Muscle layer of colon (tissue), 2 donors: ENCODE measurements at regions not wholly inside any gene's neighbourhood (a gene's known extent, or its start where the extent isn't known, plus 50 kb on each side); places are given as distances from the start of the nearest gene placed in this dataset.
"Not testable (repeated sequence)": the region's sequence is repeated elsewhere in the genome, so short reads cannot be mapped to it uniquely, and the experiment has no call there.

Experiments
- H3K27ac ChIP-seq: one replicate; pipeline ENCODE4 v1.7.0; 2013; ENCODE audit warnings: low read depth, mild to moderate bottlenecking, low read length, moderate library complexity
- H3K27me3 ChIP-seq, 2 donors: one replicate each; pipeline ENCODE4 v1.7.0; 2013; ENCODE audit warnings: low read length in 2 of 2, mild to moderate bottlenecking in 2 of 2; ENCODE audit not compliant: insufficient read depth in 2 of 2, control insufficient read depth in 1 of 2
- H3K36me3 ChIP-seq: one replicate; pipeline ENCODE4 v1.7.0; 2013; ENCODE audit warnings: mild to moderate bottlenecking, low read length; ENCODE audit not compliant: insufficient read depth
- H3K4me1 ChIP-seq: one replicate; pipeline ENCODE4 v1.7.0; 2013; ENCODE audit warnings: mild to moderate bottlenecking, low read length; ENCODE audit not compliant: insufficient read depth
- H3K4me3 ChIP-seq, 2 donors: one replicate each; pipeline ENCODE4 v1.7.0; 2013; ENCODE audit warnings: low read length in 2 of 2, low read depth in 1 of 2, mild to moderate bottlenecking in 1 of 2, moderate library complexity in 1 of 2
- H3K9ac ChIP-seq: one replicate; pipeline ENCODE4 v1.7.0; 2013; ENCODE audit warnings: low read length
- H3K9me3 ChIP-seq: one replicate; pipeline ENCODE4 v1.7.0; 2013; ENCODE audit warnings: mild to moderate bottlenecking, low read length
- donor health status: abdominal sarcoma.
- donor health status: Adenocarcinoma of cecum.

- no peaks in the 10 kb centered on the region for H3K36me3 ChIP-seq
- H3K27me3 ChIP-seq: no peaks in the 10 kb centered on the region
- no peak overlapping the region for H3K27ac ChIP-seq
- H3K4me1 ChIP-seq: no peaks in the 10 kb centered on the region
- no peaks in the 10 kb centered on the region for H3K9me3 ChIP-seq
- no peak overlapping the region for H3K4me3 ChIP-seq
- H3K9ac ChIP-seq: no peak overlapping the region
Observed at GRCh38 chr16:65570261-65570660, 448.4 kb upstream of the CDH11 start.

GRCh38 chr16:65559846-65560245 lies 438.0 kb upstream of the CDH11 start:
- no peak overlapping the region for H3K4me3 ChIP-seq
- no peaks in the 10 kb centered on the region for H3K9me3 ChIP-seq
- H3K27me3 ChIP-seq: no peaks in the 10 kb centered on the region
- no peak overlapping the region for H3K27ac ChIP-seq
- H3K9ac ChIP-seq: no peak overlapping the region
- H3K4me1 ChIP-seq: no peaks in the 10 kb centered on the region
- H3K36me3 ChIP-seq: no peaks in the 10 kb centered on the region

GRCh38 chr16:65549689-65550088 lies 427.8 kb upstream of the CDH11 start:
- not testable (repeated sequence) for H3K9ac ChIP-seq, H3K4me1 ChIP-seq, H3K27me3 ChIP-seq, H3K4me3 ChIP-seq, H3K27ac ChIP-seq, H3K36me3 ChIP-seq, H3K9me3 ChIP-seq

- H3K9me3 ChIP-seq: no peaks in the 10 kb centered on the region
- H3K27ac ChIP-seq: no peak overlapping the region
- no peaks in the 10 kb centered on the region for H3K27me3 ChIP-seq
- H3K4me1 ChIP-seq: no peaks in the 10 kb centered on the region
- H3K36me3 ChIP-seq: no peaks in the 10 kb centered on the region
- H3K4me3 ChIP-seq: no peak overlapping the region
- H3K9ac ChIP-seq: no peak overlapping the region
Observed at GRCh38 chr16:65548470-65548869, 426.6 kb upstream of the CDH11 start.

GRCh38 chr16:65547772-65548446 lies 426.0 kb upstream of the CDH11 start:
- Histone ChIP-seq H3K9me3 (no peaks in the 10 kb centered on the region), H3K36me3 (no peaks in the 10 kb centered on the region), H3K27ac (no peak overlapping the region), H3K4me1 (no peaks in the 10 kb centered on the region), H3K4me3 (no peak overlapping the region), H3K9ac (no peak overlapping the region), H3K27me3 (no peaks in the 10 kb centered on the region)

- H3K27me3 ChIP-seq: no peaks in the 10 kb centered on the region
- H3K36me3 ChIP-seq: no peaks in the 10 kb centered on the region
- no peak overlapping the region for H3K27ac ChIP-seq
- H3K9ac ChIP-seq: no peak overlapping the region
- no peaks in the 10 kb centered on the region for H3K9me3 ChIP-seq
- no peaks in the 10 kb centered on the region for H3K4me1 ChIP-seq
- no peak overlapping the region for H3K4me3 ChIP-seq
Observed at GRCh38 chr16:65546353-65546791, 424.5 kb upstream of the CDH11 start.

- H3K9me3 ChIP-seq: no peaks in the 10 kb centered on the region
- H3K4me1 ChIP-seq: no peaks in the 10 kb centered on the region
- no peaks in the 10 kb centered on the region for H3K27me3 ChIP-seq
- no peak overlapping the region for H3K27ac ChIP-seq
- no peak overlapping the region for H3K9ac ChIP-seq
- no peaks in the 10 kb centered on the region for H3K36me3 ChIP-seq
- no peak overlapping the region for H3K4me3 ChIP-seq
Observed at GRCh38 chr16:65545413-65545956, 423.6 kb upstream of the CDH11 start.

GRCh38 chr16:65543781-65544740 lies 422.2 kb upstream of the CDH11 start:
- Histone ChIP-seq H3K4me3 (no peak overlapping the region), H3K27ac (no peak overlapping the region), H3K9me3 (no peaks in the 10 kb centered on the region), H3K27me3 (no peaks in the 10 kb centered on the region), H3K36me3 (no peaks in the 10 kb centered on the region), H3K4me1 (no peaks in the 10 kb centered on the region), H3K9ac (no peak overlapping the region)

GRCh38 chr16:65541646-65542045 lies 419.8 kb upstream of the CDH11 start:
- no peaks in the 10 kb centered on the region for H3K27me3 ChIP-seq
- H3K9ac ChIP-seq: no peak overlapping the region
- H3K27ac ChIP-seq: no peak overlapping the region
- H3K9me3 ChIP-seq: no peaks in the 10 kb centered on the region
- H3K4me3 ChIP-seq: no peak overlapping the region
- H3K36me3 ChIP-seq: no peaks in the 10 kb centered on the region
- no peaks in the 10 kb centered on the region for H3K4me1 ChIP-seq

- no peaks in the 10 kb centered on the region for H3K9me3 ChIP-seq
- H3K36me3 ChIP-seq: no peaks in the 10 kb centered on the region
- no peaks in the 10 kb centered on the region for H3K27me3 ChIP-seq
- no peaks in the 10 kb centered on the region for H3K4me1 ChIP-seq
- H3K27ac ChIP-seq: no peak overlapping the region
- no peak overlapping the region for H3K9ac ChIP-seq
- H3K4me3 ChIP-seq: no peak overlapping the region
Observed at GRCh38 chr16:65540901-65541300, 419.0 kb upstream of the CDH11 start.

- no peaks in the 10 kb centered on the region for H3K36me3 ChIP-seq
- H3K27ac ChIP-seq: no peak overlapping the region
- no peak overlapping the region for H3K4me3 ChIP-seq
- no peaks in the 10 kb centered on the region for H3K4me1 ChIP-seq
- no peak overlapping the region for H3K9ac ChIP-seq
- H3K27me3 ChIP-seq: no peaks in the 10 kb centered on the region
- H3K9me3 ChIP-seq: no peaks in the 10 kb centered on the region
Observed at GRCh38 chr16:65538976-65539375, 417.1 kb upstream of the CDH11 start.
